VCaP (cell line): ENCODE measurements at regions not wholly inside any gene's neighbourhood (a gene's known extent, or its start where the extent isn't known, plus 50 kb on each side); places are given as distances from the start of the nearest gene placed in this dataset.
"Not testable (repeated sequence)": the region's sequence is repeated elsewhere in the genome, so short reads cannot be mapped to it uniquely, and the experiment has no call there.

Experiments used
- H3K27ac ChIP-seq: fragments of 450-650 bp; 2 replicates; pipeline ENCODE4 v1.5.1; 2017
- CTCF ChIP-seq: fragments of 450-650 bp; conservative IDR thresholded peaks from 2 replicates; pipeline ENCODE4 v1.5.1; 2017; ENCODE audit warnings: mild to moderate bottlenecking, moderate library complexity

DNA sequence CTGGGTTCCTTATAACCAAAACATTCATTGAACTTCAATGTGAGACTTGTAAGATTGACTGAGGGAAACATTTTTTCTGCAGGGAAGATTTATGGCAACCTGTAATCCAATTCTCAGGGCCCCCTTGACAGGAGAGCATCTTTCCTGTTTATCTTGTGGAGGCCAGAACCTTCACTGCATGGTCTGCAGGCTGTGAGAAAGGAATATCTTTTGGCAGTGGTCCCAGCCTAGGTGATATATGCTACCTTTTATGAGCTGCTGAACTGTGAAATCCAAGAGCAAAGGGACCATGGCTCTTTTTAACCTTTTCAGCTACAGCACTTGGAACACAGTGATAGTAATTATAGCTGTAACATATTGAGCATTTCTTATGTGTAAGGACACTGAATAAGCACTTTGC, 590.2 kb upstream of the B3GAT1 start:
- no peak overlapping the region for H3K27ac ChIP-seq
- TF ChIP-seq CTCF: no peak

DNA sequence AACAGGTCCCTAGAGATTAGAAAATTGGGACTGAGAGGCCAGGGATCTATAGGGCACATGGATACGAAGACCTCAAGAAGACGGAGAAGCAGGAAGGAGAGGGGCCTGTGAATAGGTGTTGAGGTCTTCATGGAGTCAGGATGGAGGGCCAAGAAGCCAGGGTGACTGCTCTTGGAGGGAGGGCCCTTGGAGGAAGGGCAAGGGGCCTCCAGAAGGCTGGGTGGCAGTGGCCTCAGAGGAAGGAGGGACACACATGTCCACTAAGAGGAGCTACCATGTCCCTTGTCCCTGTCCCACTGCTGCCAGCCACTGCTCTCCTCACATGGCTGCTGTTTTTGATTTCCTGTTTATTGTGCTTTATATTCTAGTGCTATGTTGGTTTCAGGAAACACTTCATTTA, 589.5 kb upstream of the B3GAT1 start:
- H3K27ac ChIP-seq: no peak overlapping the region
- no peak for TF ChIP-seq CTCF

GRCh38 chr11:135001065-135001464, 589.0 kb upstream of the B3GAT1 start:
- not testable (repeated sequence) for H3K27ac ChIP-seq

GRCh38 chr11:134999590-134999989, 587.5 kb upstream of the B3GAT1 start:
- TF ChIP-seq CTCF: no peak
- no peak overlapping the region for H3K27ac ChIP-seq

- H3K27ac ChIP-seq: no peak overlapping the region
- TF ChIP-seq CTCF: no peak
Measured at GRCh38 chr11:134997652-134998320, 585.7 kb upstream of the B3GAT1 start.

- H3K27ac ChIP-seq: no peak overlapping the region
- TF ChIP-seq CTCF: no peak
Measured at GRCh38 chr11:134995741-134996140, 583.7 kb upstream of the B3GAT1 start.

GRCh38 chr11:134994431-134994830, 582.4 kb upstream of the B3GAT1 start:
- TF ChIP-seq CTCF: no peak
- no peak overlapping the region for H3K27ac ChIP-seq

- no peak for TF ChIP-seq CTCF
- H3K27ac ChIP-seq: no peak overlapping the region
Measured at GRCh38 chr11:134993691-134994243, 581.7 kb upstream of the B3GAT1 start.
